ENCODE measurements at regions not wholly inside any gene's neighbourhood (a gene's known extent, or its start where the extent isn't known, plus 50 kb on each side); places are given as distances from the start of the nearest gene placed in this dataset.

- TF ChIP-seq, protein P1, sequence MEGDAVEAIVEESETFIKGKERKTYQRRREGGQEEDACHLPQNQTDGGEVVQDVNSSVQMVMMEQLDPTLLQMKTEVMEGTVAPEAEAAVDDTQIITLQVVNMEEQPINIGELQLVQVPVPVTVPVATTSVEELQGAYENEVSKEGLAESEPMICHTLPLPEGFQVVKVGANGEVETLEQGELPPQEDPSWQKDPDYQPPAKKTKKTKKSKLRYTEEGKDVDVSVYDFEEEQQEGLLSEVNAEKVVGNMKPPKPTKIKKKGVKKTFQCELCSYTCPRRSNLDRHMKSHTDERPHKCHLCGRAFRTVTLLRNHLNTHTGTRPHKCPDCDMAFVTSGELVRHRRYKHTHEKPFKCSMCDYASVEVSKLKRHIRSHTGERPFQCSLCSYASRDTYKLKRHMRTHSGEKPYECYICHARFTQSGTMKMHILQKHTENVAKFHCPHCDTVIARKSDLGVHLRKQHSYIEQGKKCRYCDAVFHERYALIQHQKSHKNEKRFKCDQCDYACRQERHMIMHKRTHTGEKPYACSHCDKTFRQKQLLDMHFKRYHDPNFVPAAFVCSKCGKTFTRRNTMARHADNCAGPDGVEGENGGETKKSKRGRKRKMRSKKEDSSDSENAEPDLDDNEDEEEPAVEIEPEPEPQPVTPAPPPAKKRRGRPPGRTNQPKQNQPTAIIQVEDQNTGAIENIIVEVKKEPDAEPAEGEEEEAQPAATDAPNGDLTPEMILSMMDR (IDR thresholded peaks at IDR 0.05): no peak
- TF ChIP-seq POLR2A (IDR thresholded peaks at IDR 0.05): no peak
Observed at GRCh38 chr20:21981179-21981578, 275.7 kb downstream of the PAX1 start.

Measured in thyroid gland (tissue), 4 donors.